Calu3 (cell line): ENCODE measurements at regions not wholly inside any gene's neighbourhood (a gene's known extent, or its start where the extent isn't known, plus 50 kb on each side); places are given as distances from the start of the nearest gene placed in this dataset.

Source experiments
- BruUV-seq: library from RNA; stranded (reverse); fragments of 400-500 nt; replicated peaks from 2 replicates; lab custom pipeline; 2021; lab: Mats Ljungman, UMichigan
- CTCF ChIA-PET: fragments of 300-600 bp; sonication (Branson Sonifier 250); formaldehyde crosslinking; loops from one replicate; lab custom pipeline; 2022; ENCODE audit warnings: antibody characterized with exemption; lab: Charles Lee
- DNase-seq: peaks from one replicate; pipeline ENCODE4 v3.0.0; 2022
- H3K27ac Mint-ChIP-seq: one replicate; pipeline ENCODE4 v1.8.0; 2022; ENCODE audit warnings: mixed read lengths; ENCODE audit not compliant: unreplicated experiment
- H3K27me3 Mint-ChIP-seq: one replicate; pipeline ENCODE4 v1.8.0; 2022; ENCODE audit warnings: mixed read lengths; ENCODE audit not compliant: unreplicated experiment
- H3K36me3 Mint-ChIP-seq: one replicate; pipeline ENCODE4 v1.8.0; 2022; ENCODE audit warnings: mild to moderate bottlenecking, moderate library complexity, mixed read lengths; ENCODE audit not compliant: insufficient read depth, unreplicated experiment
- H3K4me1 Mint-ChIP-seq: one replicate; pipeline ENCODE4 v1.8.0; 2022; ENCODE audit warnings: mild to moderate bottlenecking, low read depth, mixed read lengths; ENCODE audit not compliant: unreplicated experiment
- H3K4me3 Mint-ChIP-seq: one replicate; pipeline ENCODE4 v1.8.0; 2022; ENCODE audit warnings: mild to moderate bottlenecking, low read depth, moderate library complexity, mixed read lengths; ENCODE audit not compliant: unreplicated experiment
- H3K9me3 Mint-ChIP-seq: one replicate; pipeline ENCODE4 v1.8.0; 2022; ENCODE audit warnings: low read depth, mixed read lengths; ENCODE audit not compliant: unreplicated experiment
- CTCF ChIP-seq: fragments of 200-600 bp; IDR thresholded peaks from one replicate; pipeline ENCODE4 v1.8.0; 2022; ENCODE audit warnings: antibody characterized with exemption; ENCODE audit not compliant: unreplicated experiment
- intact Hi-C: fragments of 100-400 bp; cut with micrococcal nuclease; formaldehyde crosslinking; loops from one replicate; pipeline ENCODE4 v1.10.0; 2022; ENCODE audit not compliant: unreplicated experiment

- CTCF ChIA-PET: no interaction called here
- Mint-ChIP-seq H3K4me3 (no peak overlapping the region), H3K36me3 (no peaks in the 10 kb centered on the region), H3K9me3 (peaks cover 34% of the 10 kb centered on the region), H3K27ac (no peak overlapping the region), H3K27me3 (no peaks in the 10 kb centered on the region), H3K4me1 (no peaks in the 10 kb centered on the region)
- DNase-seq: no peak
- BruUV-seq: no TSS peak
- no peak for TF ChIP-seq CTCF
- intact Hi-C loops: no loop called here
Measured at GRCh38 chr5:175242207-175242606, 201.8 kb downstream of the DRD1 start.

DNA sequence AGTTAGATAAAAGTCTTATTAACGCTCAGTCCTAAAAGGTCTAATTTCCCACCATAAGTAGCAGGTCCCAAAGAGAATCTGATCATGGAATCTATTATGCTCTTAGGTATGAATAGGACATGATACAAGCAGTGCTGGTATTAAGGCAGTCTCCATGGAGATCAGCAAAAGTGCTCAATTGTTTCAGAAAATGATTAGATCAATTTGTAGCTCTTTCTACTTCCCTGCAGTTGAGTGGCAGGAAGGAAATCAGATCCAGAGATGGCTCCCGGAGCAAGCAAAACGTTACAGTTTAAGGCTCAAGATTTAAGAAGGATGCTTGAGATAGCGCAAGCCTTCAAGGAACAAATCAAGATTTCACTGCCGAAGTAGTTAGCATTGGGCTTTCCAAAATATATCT, 205.7 kb downstream of the DRD1 start:
- Mint-ChIP-seq H3K27ac (no peak overlapping the region), H3K9me3 (peaks cover 28% of the 10 kb centered on the region), H3K4me3 (no peak overlapping the region), H3K36me3 (no peaks in the 10 kb centered on the region), H3K4me1 (no peaks in the 10 kb centered on the region), H3K27me3 (no peaks in the 10 kb centered on the region)
- intact Hi-C loops: no loop called here
- DNase-seq: no peak
- CTCF ChIA-PET: no interaction called here
- no peak for TF ChIP-seq CTCF
- BruUV-seq: no TSS peak

- no peaks in the 10 kb centered on the region for H3K36me3 Mint-ChIP-seq
Measured at GRCh38 chr5:175236176-175236575, 207.8 kb downstream of the DRD1 start.

DNA sequence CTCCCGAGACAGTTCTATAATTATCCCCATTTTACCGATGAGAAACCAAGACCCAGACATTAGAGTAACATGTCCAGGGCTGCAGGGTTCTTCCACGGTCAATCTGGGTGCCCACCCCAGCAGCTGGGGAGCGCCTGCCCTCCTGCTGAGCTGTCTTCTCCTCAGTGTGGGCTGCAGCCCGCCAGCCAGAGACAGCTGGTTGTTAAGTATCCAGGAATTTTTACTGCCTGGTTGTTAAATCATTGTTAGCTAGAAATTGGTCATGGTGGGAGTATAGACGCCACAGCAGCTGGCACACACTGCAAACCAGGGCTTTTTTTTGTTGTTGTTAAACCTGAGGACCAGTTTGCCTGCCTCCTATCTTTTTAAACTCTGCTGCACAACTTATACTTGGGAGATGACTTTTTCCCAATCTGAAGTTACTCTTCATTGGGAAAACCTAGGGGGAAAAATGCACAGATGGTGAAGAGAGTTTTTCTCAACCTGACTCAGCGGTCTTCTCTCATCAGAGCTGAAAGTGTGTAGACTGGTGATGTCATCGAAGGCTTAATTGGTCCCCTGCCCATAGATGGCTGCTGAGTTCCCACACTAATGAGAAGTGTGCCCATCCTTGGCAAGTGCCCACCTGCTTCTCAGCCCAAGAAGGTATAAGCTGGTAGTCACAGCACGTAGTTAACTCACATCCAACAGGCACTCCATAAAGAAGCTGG, 208.6 kb downstream of the DRD1 start:
- Mint-ChIP-seq H3K4me3 (no peak overlapping the region), H3K27ac (no peak overlapping the region), H3K9me3 (peaks cover 28% of the 10 kb centered on the region), H3K4me1 (no peaks in the 10 kb centered on the region), H3K27me3 (no peaks in the 10 kb centered on the region), H3K36me3 (no peaks in the 10 kb centered on the region)
- BruUV-seq: no TSS peak
- intact Hi-C loops: no loop called here
- CTCF ChIA-PET: interaction anchor here (0.7 kb wide), 1 partner anchor 247 kb away, joined by 3 read pairs; no protein-coding TSS in a partner anchor
- no peak for TF ChIP-seq CTCF
- DNase-seq: no peak

More at GRCh38 chr5:175236176-175236575, 207.8 kb downstream of the DRD1 start:
- intact Hi-C loops: no loop called here
- no peak for TF ChIP-seq CTCF
- no TSS peak for BruUV-seq
- no peak overlapping the region for H3K27ac Mint-ChIP-seq
- no peak for DNase-seq
- no peak overlapping the region for H3K4me3 Mint-ChIP-seq
- no peaks in the 10 kb centered on the region for H3K27me3 Mint-ChIP-seq
- no peaks in the 10 kb centered on the region for H3K4me1 Mint-ChIP-seq
- H3K9me3 Mint-ChIP-seq: peaks cover 31% of the 10 kb centered on the region
- CTCF ChIA-PET: no interaction called here
